ENCODE measurements at regions not wholly inside any gene's neighbourhood (a gene's known extent, or its start where the extent isn't known, plus 50 kb on each side); places are given as distances from the start of the nearest gene placed in this dataset.
A peak's percentile ranks its signal among the peaks of the same experiment; 100 is the strongest.

DNA sequence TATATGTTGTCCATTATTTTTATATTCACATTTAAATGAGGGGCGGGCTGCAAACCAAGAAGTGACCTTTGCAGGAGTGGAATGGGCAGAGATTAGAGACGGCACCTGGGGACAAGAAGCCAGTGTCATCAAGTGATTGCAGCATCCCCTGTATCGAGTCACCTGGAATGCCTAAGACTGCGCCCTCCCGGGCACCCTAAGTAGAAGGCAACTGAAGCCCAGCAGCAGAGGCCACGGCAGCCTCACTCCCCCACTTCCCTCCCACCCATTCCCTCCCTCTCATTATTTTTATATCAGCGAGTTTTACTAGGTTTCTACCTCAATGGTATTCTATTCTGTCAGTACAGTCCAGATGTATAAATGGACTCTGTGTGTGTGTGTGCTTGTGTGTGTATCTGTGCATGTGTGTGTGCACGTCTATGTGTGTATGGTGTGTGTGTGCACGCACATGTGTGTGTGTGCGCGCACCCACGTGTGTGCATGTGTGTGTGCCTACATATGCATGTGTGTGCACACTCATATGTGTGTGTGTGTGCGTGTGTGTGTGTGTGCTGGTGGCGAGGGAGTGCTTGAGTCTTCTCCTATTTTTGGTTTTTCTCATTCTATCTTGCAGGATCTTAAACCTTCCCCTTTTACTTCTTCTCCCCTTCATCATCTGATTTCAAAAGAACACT lies 106.8 kb upstream of the SLC66A3 start:
- no peak for DNase-seq (ENCODE audit: low spot score)

DNA sequence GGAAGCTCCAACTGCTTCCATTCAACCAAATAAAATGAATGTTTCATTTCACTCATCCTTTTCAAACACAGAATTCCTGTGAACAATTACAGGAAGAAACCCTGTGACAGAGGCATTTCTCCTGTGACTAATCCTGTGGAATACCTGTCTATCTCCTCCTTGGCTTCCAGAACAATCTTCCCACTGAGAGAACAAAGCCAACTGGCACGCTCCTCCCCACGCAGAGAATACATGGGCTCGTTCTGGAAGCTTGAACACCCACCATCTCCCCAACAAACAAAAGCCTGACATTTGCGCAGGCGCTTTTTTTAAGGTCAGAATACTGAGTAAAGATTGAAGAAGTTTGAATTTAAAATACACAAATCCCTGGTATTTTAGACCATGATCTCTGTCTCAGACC lies 104.7 kb upstream of the SLC66A3 start:
- no peak for DNase-seq (ENCODE audit: low spot score)

DNA sequence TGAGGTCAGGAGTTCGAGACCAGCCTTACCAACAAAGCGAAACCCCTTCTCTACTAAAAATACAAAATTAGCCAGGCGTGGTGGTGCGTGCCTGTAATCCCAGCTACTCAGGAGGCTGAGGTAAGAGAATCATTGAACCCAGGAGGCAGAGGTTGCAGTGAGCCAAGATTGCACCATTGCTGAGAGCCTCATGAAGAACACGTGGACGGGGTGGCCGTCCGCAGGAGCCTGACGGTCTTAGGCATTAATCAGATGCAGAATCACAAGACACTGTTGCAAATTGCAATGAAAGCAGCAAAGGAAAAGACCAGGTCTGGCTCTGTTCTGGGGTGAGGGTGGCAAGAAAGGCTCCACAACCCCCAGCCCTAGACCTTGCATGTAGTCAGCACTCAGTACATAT lies 104.0 kb upstream of the SLC66A3 start:
- no peak for DNase-seq (ENCODE audit: low spot score)

DNA sequence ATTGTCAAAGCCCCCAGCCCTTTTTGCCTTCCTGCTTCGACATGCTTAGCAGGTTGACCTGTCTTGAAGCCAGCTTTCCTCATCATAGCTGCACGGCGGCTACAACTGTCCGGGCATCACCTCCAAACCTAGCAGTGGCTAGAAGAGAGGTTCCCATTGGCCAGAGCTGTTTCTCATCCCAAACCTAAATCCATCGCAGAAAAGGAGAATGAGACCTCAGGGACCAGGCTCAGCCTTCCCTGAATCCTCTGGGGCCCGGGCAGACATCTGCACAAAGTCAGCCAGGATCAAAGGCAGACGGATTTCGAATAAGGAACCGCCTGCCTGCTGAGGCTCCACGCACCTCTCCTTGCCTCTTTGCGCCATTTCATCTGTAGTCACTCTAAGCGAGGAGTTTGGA lies 101.7 kb upstream of the SLC66A3 start:
- no peak for DNase-seq (ENCODE audit: low spot score)

DNA sequence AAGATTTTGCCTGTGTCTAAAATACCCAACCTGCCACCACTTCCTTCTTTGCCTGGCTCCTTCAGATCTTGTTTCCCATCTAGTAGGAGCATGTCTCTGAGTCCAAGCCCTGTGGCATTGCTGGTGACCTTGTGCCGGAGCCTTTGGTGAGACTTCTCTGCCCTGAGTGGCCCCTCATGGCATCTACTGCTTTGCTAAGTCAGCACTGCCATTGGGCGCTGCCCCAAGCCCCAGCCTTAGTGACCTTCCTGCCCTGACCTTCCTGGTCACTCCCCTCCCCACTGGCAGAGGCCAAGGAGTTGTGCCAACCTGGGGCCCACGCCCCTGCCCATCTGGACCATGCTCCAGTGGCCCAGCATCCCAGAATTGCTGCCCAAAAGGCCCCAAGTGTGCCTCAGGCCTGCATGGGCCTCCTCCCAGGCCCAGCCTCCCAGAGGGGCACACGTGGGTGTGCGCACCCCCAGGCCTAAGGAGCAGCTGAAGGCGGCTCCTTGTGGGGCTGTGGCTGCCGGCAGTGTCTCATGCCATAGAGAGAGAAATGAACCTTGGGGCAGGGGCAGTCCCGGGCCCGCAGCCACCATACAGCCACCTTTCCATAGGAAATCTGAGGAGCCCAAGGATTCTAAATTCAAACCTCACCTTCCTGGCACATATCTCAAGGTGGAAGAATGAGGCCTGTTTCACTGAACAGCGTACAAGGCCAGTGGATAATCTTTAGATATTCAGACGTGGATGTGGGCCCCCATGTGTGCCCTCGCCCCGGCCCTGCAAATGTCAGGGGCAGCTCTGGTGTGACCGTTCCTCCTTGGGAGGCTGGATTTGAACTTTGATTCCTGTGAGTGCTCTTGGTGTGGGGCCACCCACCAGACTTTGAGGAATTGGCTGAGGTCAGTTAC lies 100.2 kb upstream of the SLC66A3 start:
- no peak for DNase-seq (ENCODE audit: low spot score)

DNA sequence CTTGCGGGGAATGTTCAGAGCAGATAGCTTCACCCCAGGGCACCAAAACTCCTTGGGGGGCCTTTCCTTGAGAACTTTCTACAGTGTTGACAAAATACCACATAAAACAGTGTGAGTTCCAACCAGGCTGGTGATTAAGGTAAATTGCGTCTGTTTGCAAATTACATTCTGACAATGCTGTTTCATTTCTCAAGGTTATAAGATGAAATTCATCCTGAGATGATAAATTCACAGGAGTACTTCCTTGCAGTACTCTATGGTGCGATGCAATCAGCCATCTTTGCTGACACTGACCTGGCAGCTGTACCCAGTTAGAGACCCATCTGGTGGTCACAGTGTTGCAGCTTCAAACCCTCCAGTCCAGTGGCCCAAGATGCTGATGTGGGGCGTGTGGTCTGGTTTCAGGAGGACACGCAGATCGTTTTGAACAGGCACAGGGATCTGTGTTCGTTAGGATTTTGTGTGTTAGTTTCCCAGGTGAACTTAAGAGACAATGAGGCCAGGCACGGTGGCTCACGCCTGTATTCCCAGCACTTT lies 99.5 kb upstream of the SLC66A3 start:
- no peak for DNase-seq (ENCODE audit: low spot score)

DNA sequence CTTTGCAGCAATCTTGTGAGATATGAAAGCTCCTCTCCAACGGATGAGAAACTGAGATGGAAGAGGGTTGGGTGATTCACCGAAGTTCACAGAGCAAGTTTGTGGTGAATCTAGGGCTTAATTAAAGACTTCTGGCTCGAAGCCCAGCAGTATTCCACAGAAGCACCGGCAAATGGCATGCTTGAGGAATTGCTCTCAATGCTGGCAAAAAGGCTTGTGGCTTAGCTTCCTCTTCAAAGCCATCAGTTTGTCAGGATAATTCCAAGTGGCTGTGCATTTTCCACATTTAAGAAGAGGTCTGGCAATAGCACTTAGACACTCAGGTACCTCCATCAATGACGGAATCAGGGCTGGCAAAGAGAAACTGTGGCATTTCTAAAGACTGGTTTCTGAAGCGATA lies 98.7 kb upstream of the SLC66A3 start:
- no peak for DNase-seq (ENCODE audit: low spot score)

DNA sequence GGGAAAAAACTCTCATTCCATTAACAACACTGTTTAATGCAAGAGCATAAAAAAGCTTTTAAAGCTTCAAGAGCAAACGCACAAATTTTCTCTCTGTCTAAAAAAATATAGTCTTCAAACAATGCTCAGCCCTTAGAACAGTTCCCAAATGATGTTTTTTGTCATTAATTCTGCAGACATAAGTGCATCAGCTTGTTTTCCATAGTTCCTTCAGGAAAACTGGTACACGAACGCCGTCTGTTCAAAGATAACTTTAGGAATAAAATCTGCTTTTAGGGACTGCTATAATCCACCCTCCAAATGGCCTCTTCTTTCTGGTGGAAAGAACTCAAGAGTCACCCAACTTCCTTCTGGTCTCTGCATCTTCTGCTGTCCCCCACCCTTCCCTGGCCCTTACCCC lies 98.2 kb upstream of the SLC66A3 start:
- no peak for DNase-seq (ENCODE audit: low spot score)

DNA sequence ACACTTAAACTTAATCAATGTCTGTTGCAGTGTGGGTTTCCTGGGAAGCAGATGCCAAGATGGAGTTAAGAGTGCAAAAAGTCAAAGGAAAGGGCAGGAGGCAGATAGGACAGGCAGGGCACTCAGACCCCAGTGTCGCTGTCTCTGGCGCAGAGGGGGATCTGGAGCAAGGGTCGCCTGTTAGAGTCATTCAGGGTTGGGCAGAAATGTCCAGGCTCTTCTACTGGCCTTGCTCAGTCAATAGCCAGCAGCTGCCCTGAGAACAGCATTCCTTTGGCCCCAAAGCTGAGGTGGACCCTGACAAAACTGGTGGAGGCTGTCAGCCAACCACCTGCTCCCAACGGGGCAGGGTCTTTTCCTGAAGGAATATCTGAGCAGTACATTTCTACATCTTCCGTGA lies 97.1 kb upstream of the SLC66A3 start:
- DNase-seq (ENCODE audit: low spot score), result no peak

DNA sequence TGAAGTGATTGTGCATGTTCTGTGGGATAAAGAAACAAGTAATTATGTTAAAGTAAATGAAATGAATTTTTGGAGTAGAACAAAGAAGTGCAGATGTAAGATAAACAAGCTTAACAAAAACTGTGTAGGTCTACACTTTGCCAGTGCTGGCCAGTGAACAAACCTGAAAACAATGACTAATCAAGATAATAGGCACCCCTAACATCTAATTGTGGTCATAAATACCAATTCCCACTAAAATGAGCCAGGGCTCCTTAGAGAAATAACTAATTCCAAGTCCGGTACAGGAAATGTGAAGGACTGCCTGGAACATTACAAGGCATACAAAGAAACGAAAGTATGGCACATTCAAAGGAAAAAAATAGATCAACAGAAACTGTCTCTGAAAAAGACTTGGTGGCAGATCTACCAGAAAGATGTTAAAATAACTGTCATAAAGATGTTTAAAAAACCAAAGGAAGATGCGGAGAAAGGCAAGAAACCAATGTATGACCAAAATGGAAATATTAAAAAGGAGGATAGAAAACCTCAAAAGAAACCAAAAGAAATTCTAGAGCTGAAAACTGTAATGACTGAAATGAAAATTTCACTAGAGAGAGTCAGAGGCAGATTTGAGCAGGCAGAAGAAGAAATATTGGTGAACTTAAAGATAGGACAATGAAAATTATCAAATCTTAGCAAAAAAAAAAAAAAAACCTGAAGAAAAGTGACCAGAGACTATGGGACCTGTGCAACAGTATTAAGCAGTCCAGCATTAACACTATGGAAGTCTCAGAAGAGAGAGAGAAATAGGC lies 94.7 kb upstream of the SLC66A3 start:
- no peak for DNase-seq (ENCODE audit: low spot score)

DNA sequence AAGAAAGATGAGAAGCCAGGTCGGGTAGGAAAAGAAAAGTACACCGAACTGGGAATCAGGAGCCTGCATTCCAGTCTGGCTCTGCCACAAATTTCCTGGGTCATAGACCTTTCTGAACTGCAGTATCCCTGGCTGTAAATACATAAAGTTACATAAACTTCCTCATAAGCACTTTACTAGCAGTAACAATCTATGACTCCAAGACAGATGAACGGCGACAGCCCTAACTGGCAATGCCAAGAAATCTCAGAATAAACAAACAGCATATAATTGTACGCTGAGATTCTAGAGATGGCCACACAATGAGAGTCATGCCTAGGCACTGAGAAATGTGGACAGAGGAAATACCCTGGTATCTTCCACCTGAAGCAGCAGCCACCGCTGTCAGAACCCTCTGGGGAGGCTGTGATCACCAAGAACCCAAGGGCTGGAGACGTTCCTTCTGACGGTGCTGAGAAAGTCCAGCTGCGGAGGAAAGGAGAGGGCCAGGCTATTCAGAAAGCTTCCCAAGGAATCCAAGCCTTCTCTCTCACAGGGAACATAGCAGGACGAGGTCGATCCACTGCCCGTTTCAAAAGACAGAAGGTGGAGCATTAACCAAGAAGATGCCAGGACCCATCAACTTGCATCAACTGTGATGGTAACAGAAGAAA lies 89.3 kb upstream of the SLC66A3 start:
- no peak for DNase-seq (ENCODE audit: low spot score)

DNA sequence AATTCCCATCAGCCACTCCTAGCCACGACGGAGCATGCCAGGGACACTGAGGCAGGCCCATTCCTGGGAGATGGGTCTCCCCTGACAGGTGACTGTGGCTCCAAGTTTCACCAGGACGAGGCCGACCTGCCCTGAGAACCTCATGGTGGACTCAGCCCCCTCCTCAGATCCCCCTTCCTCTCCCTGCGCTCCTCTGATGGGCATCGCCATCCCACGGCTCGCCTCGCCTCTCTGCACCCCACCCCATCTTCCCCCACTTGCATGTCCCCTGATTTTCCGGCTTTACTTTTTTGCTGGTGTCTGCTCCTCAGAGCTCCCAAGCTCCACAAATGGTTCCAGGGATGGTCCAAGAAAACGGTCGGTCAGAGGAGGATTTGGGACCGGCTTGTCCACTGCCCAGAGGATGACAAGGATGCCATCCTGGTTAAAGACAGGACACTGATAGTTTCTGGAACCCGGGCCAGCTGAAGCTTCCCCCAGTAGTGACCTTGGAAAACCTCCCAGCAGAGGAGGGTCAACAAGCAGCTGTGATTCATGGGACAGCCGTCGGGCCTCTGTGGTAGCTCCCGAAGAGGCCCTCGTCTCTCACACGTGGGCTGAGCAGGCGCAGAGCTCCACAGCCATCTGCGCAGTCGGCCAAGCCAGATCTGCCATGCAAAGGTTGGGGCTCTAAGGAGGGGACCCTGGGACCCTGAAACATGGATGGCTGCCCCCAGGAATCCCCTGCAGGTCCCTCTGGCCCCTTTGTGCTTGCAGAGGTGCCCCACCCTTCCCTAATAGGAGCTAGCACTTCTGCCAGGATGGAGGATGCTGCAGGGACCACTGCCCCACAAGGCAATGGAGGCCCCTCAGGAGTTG lies 87.8 kb upstream of the SLC66A3 start:
- DNase-seq (ENCODE audit: low spot score), result no peak

DNA sequence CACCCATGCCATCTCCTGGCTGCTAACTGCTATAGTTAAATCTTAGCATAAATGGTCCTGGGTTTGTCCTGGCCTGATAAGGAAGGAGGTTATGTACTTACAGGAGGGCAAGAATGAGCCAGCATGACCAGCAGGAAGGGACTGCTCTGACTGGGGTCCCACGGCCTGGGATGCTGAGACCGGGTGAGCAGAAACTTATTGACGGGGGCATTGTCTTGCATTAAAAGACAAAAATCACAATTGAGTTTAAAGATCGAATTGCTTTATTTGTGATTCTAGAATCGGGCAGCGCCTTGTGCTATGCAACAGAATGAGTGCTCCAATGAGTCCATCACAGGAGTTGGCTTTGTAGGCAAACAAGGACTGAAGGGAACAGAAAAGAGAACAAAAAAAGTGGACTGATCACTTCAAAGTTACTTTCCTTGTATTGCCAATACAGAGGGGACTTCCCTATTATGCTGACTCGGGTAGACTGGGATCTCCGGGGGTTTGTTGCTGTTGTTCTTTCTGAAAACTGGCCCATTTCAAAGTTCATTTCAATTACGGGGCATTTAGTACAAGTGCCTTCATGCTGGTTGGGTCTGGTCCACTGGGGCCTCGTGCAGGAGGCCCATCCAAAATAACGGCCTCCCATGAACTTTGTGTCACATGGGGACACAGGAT lies 87.1 kb upstream of the SLC66A3 start:
- DNase-seq (ENCODE audit: low spot score), result no peak

DNA sequence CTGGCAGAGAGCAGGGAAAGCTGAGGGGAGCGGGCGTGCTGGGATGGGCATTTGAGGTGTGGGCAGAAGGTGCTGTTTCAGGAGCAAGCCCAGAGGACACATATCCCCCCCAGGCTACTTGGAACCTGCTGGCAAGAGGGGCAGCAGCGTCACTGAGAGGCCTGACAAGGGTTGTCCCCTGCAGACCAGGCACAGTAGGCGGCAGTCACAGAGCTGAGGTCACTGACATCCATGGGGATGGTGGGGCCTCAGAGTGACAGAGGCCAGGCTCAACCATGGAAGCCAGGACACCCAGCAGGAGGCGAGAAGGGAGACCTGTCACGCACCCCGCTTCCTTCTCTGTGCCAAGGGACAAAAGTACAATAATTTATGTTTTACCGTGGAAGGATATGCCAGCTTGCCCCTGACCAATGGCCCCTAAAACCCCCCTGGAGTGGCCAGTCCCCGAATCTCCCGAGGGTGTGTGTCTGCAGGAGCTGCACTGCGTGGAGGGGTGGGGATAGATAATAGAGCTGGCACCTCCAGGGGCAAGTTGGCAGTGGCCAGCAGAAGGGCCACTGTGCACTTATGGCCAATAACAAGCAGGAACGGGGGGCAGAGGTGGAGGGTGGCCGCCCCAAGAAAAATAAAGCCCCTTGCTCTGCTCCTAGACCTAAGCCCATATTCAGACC lies 86.3 kb upstream of the SLC66A3 start:
- no peak for DNase-seq (ENCODE audit: low spot score)

DNA sequence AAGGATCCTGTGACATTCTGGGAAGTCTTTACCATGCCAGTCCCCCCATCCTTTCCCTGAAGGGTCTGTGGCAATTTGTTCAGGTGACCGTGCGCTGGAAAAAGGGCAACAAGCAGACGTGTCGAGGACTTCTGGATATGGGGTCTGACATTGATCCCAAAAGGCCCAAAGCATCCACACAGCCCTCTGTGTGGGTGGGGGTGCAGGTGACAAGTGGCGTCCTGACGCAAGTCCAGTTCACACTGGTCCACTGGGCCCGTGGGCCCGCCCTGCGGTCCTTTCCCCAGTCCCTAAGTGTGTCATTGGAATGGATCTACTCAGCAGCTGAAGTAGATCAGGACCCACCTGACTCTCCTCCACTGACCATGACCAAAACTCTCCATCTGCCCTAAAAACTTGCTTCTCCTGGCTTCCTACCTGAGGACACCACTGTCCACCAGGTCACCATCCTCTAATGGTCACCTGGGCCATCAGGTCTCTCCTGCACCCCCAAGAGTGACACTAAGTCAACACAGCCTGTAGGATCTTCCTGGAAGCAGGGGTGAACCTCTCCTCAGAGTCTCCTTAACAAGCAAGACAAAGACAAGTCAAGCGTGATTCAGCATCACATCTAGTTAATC lies 85.6 kb upstream of the SLC66A3 start:
- no peak for DNase-seq (ENCODE audit: low spot score)

DNA sequence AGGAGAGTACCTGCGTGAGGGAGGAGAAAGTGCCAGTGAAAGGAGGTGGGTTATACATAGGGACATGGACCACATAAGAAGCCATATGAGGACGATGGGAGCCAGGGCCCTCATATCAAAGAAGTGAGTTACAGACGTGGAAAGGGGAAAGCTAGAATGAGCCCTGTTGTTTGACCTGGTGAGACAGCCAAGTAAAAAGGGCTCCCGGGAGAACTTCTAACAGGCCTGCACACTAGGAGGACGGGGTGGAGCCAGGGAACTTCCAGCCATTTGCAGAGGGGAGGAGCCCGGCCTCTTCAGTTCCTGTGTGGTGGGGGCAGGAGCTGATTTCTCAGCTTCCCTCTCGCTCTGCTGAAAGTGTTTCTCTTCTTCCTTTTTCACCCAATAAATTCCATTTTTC lies 84.1 kb upstream of the SLC66A3 start:
- no peak for DNase-seq (ENCODE audit: low spot score)

DNA sequence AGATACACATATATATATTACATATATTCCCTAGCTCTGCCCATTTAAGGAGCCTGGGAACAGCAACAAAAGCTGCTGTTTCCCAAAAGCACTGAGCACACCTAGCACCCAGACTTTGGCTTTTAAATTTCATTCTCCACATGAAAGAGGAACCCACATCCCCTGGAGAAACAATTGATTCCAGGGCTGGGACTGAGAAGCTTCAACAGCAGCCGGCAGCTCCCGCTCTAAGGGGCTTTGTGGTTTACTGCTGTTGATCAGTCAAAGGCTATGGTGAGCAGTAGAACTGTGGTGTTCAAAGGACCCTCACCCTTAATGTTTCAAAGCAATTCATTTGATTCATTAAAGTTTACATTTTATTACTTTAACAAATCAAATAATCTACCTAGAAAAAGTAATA lies 83.3 kb upstream of the SLC66A3 start:
- DNase-seq (ENCODE audit: low spot score), result no peak

DNA sequence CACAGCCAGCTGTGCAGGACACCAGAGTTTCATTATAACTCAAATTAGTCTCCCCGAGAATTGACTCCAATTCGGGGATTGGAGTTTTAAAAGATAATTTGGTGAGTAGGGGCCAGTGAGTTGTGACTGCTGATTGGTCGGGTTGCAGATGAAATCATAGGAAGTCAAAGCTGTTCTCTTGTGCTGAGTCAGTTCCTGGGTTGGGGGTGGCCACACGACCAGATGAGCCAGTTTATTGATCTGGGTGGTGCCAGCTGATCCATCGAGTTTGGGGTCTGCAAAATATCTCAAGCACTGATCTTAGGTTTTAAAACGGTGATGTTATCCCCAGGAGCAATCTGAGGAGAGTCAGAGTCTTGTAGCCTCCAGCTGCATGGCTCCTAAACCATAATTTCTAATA lies 82.7 kb upstream of the SLC66A3 start:
- no peak for DNase-seq (ENCODE audit: low spot score)

DNA sequence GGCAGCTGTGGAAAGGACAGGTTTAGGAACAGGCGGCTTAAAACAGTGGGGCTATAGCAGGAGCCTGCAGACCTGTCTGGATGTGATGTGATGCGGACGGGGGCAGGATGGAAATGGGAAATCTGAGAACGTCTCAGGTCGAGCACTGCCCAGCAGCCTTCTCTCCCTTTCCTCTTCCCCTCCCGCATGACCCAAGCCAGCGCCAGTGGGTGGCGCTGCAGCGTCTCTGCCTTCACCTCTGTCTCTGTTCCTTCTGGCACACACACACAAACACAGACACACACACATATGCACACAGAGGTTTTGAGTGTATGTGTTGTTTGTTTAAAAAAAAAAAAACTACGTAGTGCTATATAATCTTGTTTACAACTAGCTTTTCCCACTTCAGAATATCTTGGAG lies 82.0 kb upstream of the SLC66A3 start:
- peak; percentile 20 for DNase-seq (ENCODE audit: low spot score)

DNA sequence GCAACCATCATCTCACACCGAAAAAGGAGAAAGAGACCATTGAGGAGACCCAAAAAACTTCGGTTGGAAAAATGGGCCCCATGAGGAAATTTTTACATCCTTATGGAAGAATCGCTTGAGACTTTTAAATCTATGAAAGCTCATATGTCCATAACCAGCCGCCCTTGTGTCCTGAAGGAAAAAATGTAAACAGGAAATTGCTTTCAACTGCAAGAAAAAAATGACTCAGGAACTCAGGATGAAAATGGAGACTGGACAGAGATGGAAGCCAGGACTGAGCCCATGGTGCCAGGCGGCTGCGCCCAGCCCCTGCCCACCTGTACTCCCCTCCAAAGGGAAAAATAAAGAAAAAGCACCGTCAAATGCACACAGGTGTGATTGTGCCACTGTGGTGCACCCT lies 81.5 kb upstream of the SLC66A3 start:
- DNase-seq (ENCODE audit: low spot score), result no peak

Measured in activated CD4-positive, alpha-beta T cell treated with anti-CD3 and anti-CD28 coated beads, Interleukin-2, Interleukin-4, amounts not matched to agents 100 ng/mL and 50 ng/mL, durations not matched to agents 16 hours and 8 hours (primary cell).